CD4-positive, CD25-positive, alpha-beta regulatory T cell (primary cell): ENCODE measurements at regions not wholly inside any gene's neighbourhood (a gene's known extent, or its start where the extent isn't known, plus 50 kb on each side); places are given as distances from the start of the nearest gene placed in this dataset.

Experiments
- ATAC-seq, 2 donors: fragments of 150-1000 bp; cut with Tn5 transposase; one replicate each; pipeline ENCODE4 v1.10.0; 2021; ENCODE audit warnings: low read depth in 2 of 2, moderate number of reproducible peaks in 2 of 2, moderate library complexity in 1 of 2
- DNase-seq, 3 donors: peaks; one replicate each; pipeline versions ENCODE4 v3.0.0 to v3.0.0-alpha.2; 2012 to 2022; ENCODE audit warnings: mixed read lengths in 1 of 3
- H3K27ac ChIP-seq: one replicate; pipeline ENCODE4 v1.7.0; 2013; ENCODE audit warnings: mild to moderate bottlenecking, low read length; ENCODE audit not compliant: insufficient read depth, poor library complexity, severe bottlenecking
- H3K27me3 ChIP-seq: one replicate; pipeline ENCODE4 v1.7.0; 2013; ENCODE audit warnings: low read length; ENCODE audit not compliant: control insufficient read depth, insufficient read depth
- H3K36me3 ChIP-seq: one replicate; pipeline ENCODE4 v1.7.0; 2013; ENCODE audit warnings: mild to moderate bottlenecking, low read length, moderate library complexity; ENCODE audit not compliant: control insufficient read depth, insufficient read depth
- H3K4me1 ChIP-seq: 2 replicates; pipeline ENCODE4 v1.7.0; 2013; ENCODE audit warnings: mild to moderate bottlenecking, low read length; ENCODE audit not compliant: insufficient read depth, control insufficient read depth, poor library complexity, severe bottlenecking
- H3K4me3 ChIP-seq: one replicate; pipeline ENCODE4 v1.7.0; 2013; ENCODE audit warnings: low read depth, mild to moderate bottlenecking, low read length, moderate library complexity
- H3K9me3 ChIP-seq, 2 experiments: 1 replicate in 1 of 2; 2 replicates in 1 of 2; pipeline ENCODE4 v1.7.0; 2013; ENCODE audit warnings: low read length in 2 of 2, mild to moderate bottlenecking in 1 of 2, moderate library complexity in 1 of 2; ENCODE audit not compliant: control insufficient read depth in 2 of 2
- H3K27ac Mint-ChIP-seq, 3 donors: one replicate each; pipeline ENCODE4 v1.8.0; 2020 to 2022; ENCODE audit warnings: mild to moderate bottlenecking in 3 of 3, mixed read lengths in 3 of 3, moderate library complexity in 2 of 3
- H3K27me3 Mint-ChIP-seq: one replicate; pipeline ENCODE4 v1.8.0; 2022; ENCODE audit warnings: mild to moderate bottlenecking, mixed read lengths
- H3K36me3 Mint-ChIP-seq: one replicate; pipeline ENCODE4 v1.8.0; 2020; ENCODE audit warnings: mixed read lengths
- H3K4me1 Mint-ChIP-seq, 4 donors: one replicate each; pipeline ENCODE4 v1.8.0; 2020 to 2022; ENCODE audit warnings: mixed read lengths in 4 of 4, mild to moderate bottlenecking in 1 of 4
- H3K4me3 Mint-ChIP-seq, 4 donors: one replicate each; pipeline ENCODE4 v1.8.0; 2020 to 2022; ENCODE audit warnings: mild to moderate bottlenecking in 4 of 4, mixed read lengths in 4 of 4, moderate library complexity in 3 of 4
- H3K9me3 Mint-ChIP-seq, 7 donors: one replicate each; pipeline ENCODE4 v1.8.0; 2020 to 2022; ENCODE audit warnings: mixed read lengths in 7 of 7, mild to moderate bottlenecking in 3 of 7, moderate library complexity in 2 of 7

DNA sequence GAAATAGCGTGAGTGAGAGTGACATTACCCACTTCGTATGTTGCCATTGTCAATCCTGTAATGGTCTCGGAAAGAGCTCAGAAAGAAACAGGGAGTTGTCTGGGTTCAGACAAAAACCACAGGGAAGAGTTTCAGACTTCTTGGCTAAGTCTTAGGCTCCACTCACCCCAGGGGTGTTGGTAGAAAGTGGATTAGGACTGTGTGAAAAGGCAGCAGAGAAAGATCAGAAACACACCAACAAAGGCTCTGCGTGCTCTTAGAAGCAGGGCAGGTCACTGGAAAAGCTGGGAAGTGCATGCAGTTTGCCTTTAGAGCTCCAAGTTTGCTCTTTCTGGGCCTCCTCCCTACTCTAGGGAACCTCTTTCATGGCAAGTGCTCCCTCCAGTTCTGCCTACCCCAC lies 106.1 kb upstream of the PLXNC1 start:
- peaks cover 0 to 2% of the 10 kb centered on the region in 2 experiments for H3K9me3 ChIP-seq
- Mint-ChIP-seq H3K36me3 (peaks cover 3% of the 10 kb centered on the region), H3K4me1 (peaks cover 0 to 4% (median 1%) of the 10 kb centered on the region in 4 donors), H3K4me3 (no peak overlapping the region), H3K9me3 (peaks cover 0 to 8% (median 1%) of the 10 kb centered on the region in 7 donors), H3K27ac (no peak overlapping the region), H3K27me3 (no peaks in the 10 kb centered on the region)
- no peaks in the 10 kb centered on the region for H3K27me3 ChIP-seq
- no peak overlapping the region for H3K4me3 ChIP-seq
- no peaks in the 10 kb centered on the region for H3K36me3 ChIP-seq
- no peak overlapping the region for H3K27ac ChIP-seq
- no peaks in the 10 kb centered on the region for H3K4me1 ChIP-seq
- ATAC-seq (no peak), DNase-seq (no peak)

- Mint-ChIP-seq H3K4me1 (peaks cover 0 to 11% (median 4%) of the 10 kb centered on the region in 4 donors), H3K27me3 (no peaks in the 10 kb centered on the region), H3K27ac (peak overlapping the region in 2 of 3 donors; percentile 60 to 74), H3K4me3 (no peak overlapping the region), H3K36me3 (peaks cover 7% of the 10 kb centered on the region), H3K9me3 (peaks cover 0 to 4% (median 2%) of the 10 kb centered on the region in 7 donors)
- Histone ChIP-seq H3K27ac (no peak overlapping the region), H3K9me3 (peaks cover 0 to 4% of the 10 kb centered on the region in 2 experiments), H3K4me1 (no peaks in the 10 kb centered on the region), H3K27me3 (no peaks in the 10 kb centered on the region), H3K36me3 (no peaks in the 10 kb centered on the region), H3K4me3 (no peak overlapping the region)
- DNase-seq = no peak
- no peak for ATAC-seq
Observed at GRCh38 chr12:94046626-94047410, 101.6 kb upstream of the PLXNC1 start.

DNA sequence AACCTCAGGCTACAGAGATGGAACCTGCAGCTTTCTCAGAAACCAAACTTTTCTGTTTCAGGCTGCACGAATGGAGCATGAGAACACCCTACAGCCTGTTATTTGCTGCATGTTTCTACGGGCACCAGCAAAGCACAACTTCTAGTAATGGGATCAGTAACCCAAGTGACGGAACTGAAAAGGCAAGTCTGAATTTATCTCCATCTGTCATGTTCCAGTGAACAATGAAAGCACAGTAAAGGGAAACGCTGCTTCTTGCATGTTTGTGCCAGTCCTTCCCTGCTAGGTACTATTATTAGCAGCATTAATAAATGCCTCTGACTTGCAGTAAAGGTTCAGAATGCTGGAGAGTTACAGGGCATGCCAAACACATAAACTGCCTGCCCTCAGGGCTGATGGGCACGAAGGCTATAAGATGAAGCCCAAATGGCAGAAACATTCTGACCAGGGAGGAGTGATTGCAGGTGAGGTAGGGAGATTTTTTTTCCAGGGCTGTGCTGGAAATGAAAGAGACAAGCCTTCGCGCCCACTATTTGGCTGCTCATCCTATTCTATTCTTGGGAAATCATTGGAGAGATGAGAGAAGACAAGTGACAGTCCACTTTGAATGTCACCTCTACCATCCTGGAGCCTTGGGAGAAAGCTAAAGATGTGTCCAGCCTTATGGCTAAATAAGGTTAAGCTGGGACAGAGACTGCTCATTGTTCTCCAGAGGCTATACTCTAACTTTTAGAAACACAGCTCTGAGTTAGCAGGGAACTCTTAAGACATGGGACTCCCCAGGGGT lies 100.4 kb upstream of the PLXNC1 start:
- H3K4me1 Mint-ChIP-seq = peaks cover 0 to 11% (median 4%) of the 10 kb centered on the region in 4 donors
- H3K27me3 Mint-ChIP-seq = no peaks in the 10 kb centered on the region
- no peaks in the 10 kb centered on the region for H3K4me1 ChIP-seq
- ATAC-seq (no peak), DNase-seq (no peak)
- H3K36me3 ChIP-seq = no peaks in the 10 kb centered on the region
- peaks cover 7% of the 10 kb centered on the region for H3K36me3 Mint-ChIP-seq
- no peak overlapping the region for H3K4me3 Mint-ChIP-seq
- H3K4me3 ChIP-seq = no peak overlapping the region
- no peak overlapping the region for H3K27ac ChIP-seq
- no peaks in the 10 kb centered on the region for H3K27me3 ChIP-seq
- H3K9me3 ChIP-seq = peaks cover 0 to 4% of the 10 kb centered on the region in 2 experiments
- H3K27ac Mint-ChIP-seq = peak overlapping the region; percentile 33 to 74 (median 51)
- H3K9me3 Mint-ChIP-seq = peaks cover 0 to 4% (median 0%) of the 10 kb centered on the region in 7 donors

DNA sequence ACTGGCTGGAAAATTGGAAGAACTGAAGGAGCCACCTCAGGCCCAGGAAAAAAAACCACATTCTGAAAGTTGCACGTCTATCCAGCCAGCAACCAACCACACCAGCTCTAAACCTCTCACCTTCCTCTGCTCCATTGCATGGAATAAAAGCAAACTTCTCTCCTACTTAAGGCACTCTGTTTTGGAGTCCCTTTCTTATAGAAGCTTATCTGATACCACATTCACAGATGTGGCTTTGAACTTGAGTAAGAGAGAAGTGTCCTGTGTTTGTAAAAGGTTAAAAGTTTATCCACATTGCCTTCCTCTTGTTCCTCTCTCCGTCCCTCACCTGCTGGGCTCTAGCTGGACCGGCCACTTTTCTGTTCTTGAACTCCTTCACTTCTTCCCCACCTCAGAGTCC lies 99.6 kb upstream of the PLXNC1 start:
- Histone ChIP-seq H3K27ac (no peak overlapping the region), H3K4me3 (no peak overlapping the region), H3K27me3 (no peaks in the 10 kb centered on the region), H3K9me3 (peaks cover 0 to 4% of the 10 kb centered on the region in 2 experiments), H3K36me3 (no peaks in the 10 kb centered on the region), H3K4me1 (no peaks in the 10 kb centered on the region)
- no peak for DNase-seq
- Mint-ChIP-seq H3K27me3 (no peaks in the 10 kb centered on the region), H3K27ac (peak overlapping the region in 2 of 3 donors; percentile 57 to 74), H3K4me1 (peaks cover 0 to 11% (median 4%) of the 10 kb centered on the region in 4 donors), H3K4me3 (no peak overlapping the region), H3K9me3 (peaks cover 0 to 4% (median 2%) of the 10 kb centered on the region in 7 donors), H3K36me3 (peaks cover 7% of the 10 kb centered on the region)
- ATAC-seq = no peak

- Histone ChIP-seq H3K27ac (no peak overlapping the region), H3K4me1 (no peaks in the 10 kb centered on the region), H3K36me3 (no peaks in the 10 kb centered on the region), H3K9me3 (peaks cover 0 to 4% of the 10 kb centered on the region in 2 experiments), H3K4me3 (no peak overlapping the region), H3K27me3 (no peaks in the 10 kb centered on the region)
- Mint-ChIP-seq H3K4me1 (peaks cover 0 to 11% (median 4%) of the 10 kb centered on the region in 4 donors), H3K4me3 (no peak overlapping the region), H3K36me3 (peaks cover 7% of the 10 kb centered on the region), H3K27ac (no peak overlapping the region), H3K9me3 (peaks cover 0 to 6% (median 2%) of the 10 kb centered on the region in 7 donors), H3K27me3 (peaks cover 4% of the 10 kb centered on the region)
- peak in 1 of 2 donors; percentile 39 for ATAC-seq
- DNase-seq = peak in 1 of 3 donors; percentile 24
Observed at GRCh38 chr12:94049718-94050117, 98.7 kb upstream of the PLXNC1 start.

DNA sequence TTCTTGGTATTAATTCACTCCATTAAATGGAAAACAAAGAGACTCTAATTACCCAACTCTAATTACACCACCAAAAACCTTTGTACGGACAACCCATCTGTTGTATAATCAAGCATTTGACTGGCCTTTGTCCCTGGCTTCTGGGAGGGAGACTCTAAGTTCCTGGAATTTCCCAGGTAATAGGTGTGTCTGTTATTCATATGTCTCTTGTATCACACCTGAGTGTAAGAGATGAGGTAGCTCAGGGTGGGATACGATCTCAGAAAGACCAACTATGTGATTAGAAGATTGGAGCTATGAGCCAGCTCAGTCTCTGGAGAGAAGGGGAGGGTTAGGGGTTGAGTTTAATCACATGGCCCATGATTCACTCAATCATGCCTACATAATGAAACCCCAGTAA lies 94.7 kb upstream of the PLXNC1 start:
- Mint-ChIP-seq H3K4me3 (no peak overlapping the region), H3K9me3 (peaks cover 0 to 6% (median 2%) of the 10 kb centered on the region in 7 donors)

GRCh38 chr12:94055528-94055927 lies 92.8 kb upstream of the PLXNC1 start:
- Mint-ChIP-seq H3K36me3 (peaks cover 7% of the 10 kb centered on the region), H3K4me3 (no peak overlapping the region), H3K9me3 (peaks cover 0 to 6% (median 2%) of the 10 kb centered on the region in 7 donors), H3K27ac (no peak overlapping the region), H3K27me3 (peaks cover 10% of the 10 kb centered on the region), H3K4me1 (no peaks in the 10 kb centered on the region)
- no peaks in the 10 kb centered on the region for H3K36me3 ChIP-seq
- H3K27ac ChIP-seq = no peak overlapping the region
- H3K27me3 ChIP-seq = no peaks in the 10 kb centered on the region
- no peak for DNase-seq
- no peaks in the 10 kb centered on the region for H3K4me1 ChIP-seq
- H3K9me3 ChIP-seq = no peaks in the 10 kb centered on the region
- no peak for ATAC-seq
- H3K4me3 ChIP-seq = no peak overlapping the region

More for the DNA sequence above, 94.7 kb upstream of the PLXNC1 start:
- no peak overlapping the region for H3K4me3 ChIP-seq
- Mint-ChIP-seq H3K36me3 (peaks cover 7% of the 10 kb centered on the region), H3K4me1 (peaks cover 0 to 4% (median under 1%) of the 10 kb centered on the region in 4 donors), H3K27me3 (peaks cover 4% of the 10 kb centered on the region), H3K27ac (no peak overlapping the region)
- H3K36me3 ChIP-seq = no peaks in the 10 kb centered on the region
- H3K4me1 ChIP-seq = no peaks in the 10 kb centered on the region
- ATAC-seq (no peak), DNase-seq (no peak)
- no peak overlapping the region for H3K27ac ChIP-seq
- H3K9me3 ChIP-seq = peaks cover 0 to 4% of the 10 kb centered on the region in 2 experiments
- H3K27me3 ChIP-seq = no peaks in the 10 kb centered on the region
